RWPE2 (cell line): ENCODE measurements at regions not wholly inside any gene's neighbourhood (a gene's known extent, or its start where the extent isn't known, plus 50 kb on each side); places are given as distances from the start of the nearest gene placed in this dataset.

Experiments
- ATAC-seq: fragments of 200-7000 bp; cut with Tn5 transposase; 3 replicates; pipeline ENCODE4 v1.9.1; 2021; ENCODE audit warnings: low read depth
- DNase-seq: peaks from one replicate; pipeline ENCODE4 v3.0.0-alpha.2; 2020; ENCODE audit warnings: low spot score
- H3K27ac ChIP-seq: fragments of 450-650 bp; 2 replicates; pipeline ENCODE4 v1.5.1; 2017; ENCODE audit warnings: mild to moderate bottlenecking; ENCODE audit not compliant: poor library complexity, severe bottlenecking
- H3K27me3 ChIP-seq: fragments of 250-450 bp; sonication (Bioruptor Pico); 2 replicates; pipeline ENCODE4 v1.5.1; 2021; ENCODE audit warnings: mild to moderate bottlenecking, moderate library complexity; ENCODE audit not compliant: insufficient read depth, poor library complexity, severe bottlenecking
- H3K36me3 ChIP-seq: fragments of 250-450 bp; sonication (Bioruptor Pico); 2 replicates; pipeline ENCODE4 v1.5.1; 2020; ENCODE audit warnings: low read depth, mild to moderate bottlenecking, moderate library complexity
- H3K4me1 ChIP-seq: fragments of 250-450 bp; sonication (Bioruptor Pico); 2 replicates; pipeline ENCODE4 v1.5.1; 2021; ENCODE audit warnings: mild to moderate bottlenecking, moderate library complexity; ENCODE audit not compliant: insufficient read depth, poor library complexity, severe bottlenecking
- H3K4me3 ChIP-seq: fragments of 250-450 bp; sonication (Bioruptor Pico); 2 replicates; pipeline ENCODE4 v1.5.1; 2021; ENCODE audit warnings: mild to moderate bottlenecking, moderate library complexity; ENCODE audit not compliant: severe bottlenecking
- H3K9me3 ChIP-seq: fragments of 250-450 bp; sonication (Bioruptor Pico); 2 replicates; pipeline ENCODE4 v1.5.1; 2021; ENCODE audit warnings: mild to moderate bottlenecking, moderate library complexity; ENCODE audit not compliant: severe bottlenecking
- CTCF ChIP-seq: fragments of 450-650 bp; IDR thresholded peaks from one replicate; pipeline ENCODE4 v1.5.1; 2017; ENCODE audit warnings: mild to moderate bottlenecking, moderate library complexity; ENCODE audit not compliant: poor library complexity, severe bottlenecking

- DNase-seq (no peak), ATAC-seq (no peak)
- Histone ChIP-seq H3K27me3 (no peaks in the 10 kb centered on the region), H3K4me3 (no peak overlapping the region), H3K9me3 (no peaks in the 10 kb centered on the region), H3K4me1 (no peaks in the 10 kb centered on the region), H3K27ac (no peak overlapping the region), H3K36me3 (no peaks in the 10 kb centered on the region)
- TF ChIP-seq CTCF = no peak
These were observed 82.4 kb upstream of the ZIC3 start for GRCh38 chrX:137483554-137483953.

- no peaks in the 10 kb centered on the region for H3K4me1 ChIP-seq
- no peak for ATAC-seq
- no peak for TF ChIP-seq CTCF
These were observed 83.8 kb upstream of the ZIC3 start for GRCh38 chrX:137482136-137482535.

GRCh38 chrX:137479386-137479785, 86.5 kb upstream of the ZIC3 start:
- H3K4me3 ChIP-seq = no peak overlapping the region
- H3K4me1 ChIP-seq = no peaks in the 10 kb centered on the region
- no peak for DNase-seq
- no peak for TF ChIP-seq CTCF
- no peak for ATAC-seq
- H3K9me3 ChIP-seq = no peaks in the 10 kb centered on the region
- no peak overlapping the region for H3K27ac ChIP-seq
- no peaks in the 10 kb centered on the region for H3K27me3 ChIP-seq
- no peaks in the 10 kb centered on the region for H3K36me3 ChIP-seq

More at GRCh38 chrX:137482136-137482535, 83.8 kb upstream of the ZIC3 start:
- Histone ChIP-seq H3K9me3 (no peaks in the 10 kb centered on the region), H3K27me3 (no peaks in the 10 kb centered on the region), H3K36me3 (no peaks in the 10 kb centered on the region), H3K4me3 (no peak overlapping the region), H3K27ac (no peak overlapping the region)
- no peak for DNase-seq

GRCh38 chrX:137441711-137442110, 124.2 kb upstream of the ZIC3 start:
- no peaks in the 10 kb centered on the region for H3K4me1 ChIP-seq
- no peak overlapping the region for H3K27ac ChIP-seq
- H3K9me3 ChIP-seq = no peaks in the 10 kb centered on the region
- ATAC-seq (no peak), DNase-seq (no peak)
- no peaks in the 10 kb centered on the region for H3K36me3 ChIP-seq
- H3K27me3 ChIP-seq = no peaks in the 10 kb centered on the region
- no peak for TF ChIP-seq CTCF
- no peak overlapping the region for H3K4me3 ChIP-seq

GRCh38 chrX:137432609-137433008, 133.3 kb upstream of the ZIC3 start:
- Histone ChIP-seq H3K36me3 (no peaks in the 10 kb centered on the region), H3K27ac (no peak overlapping the region), H3K4me1 (no peaks in the 10 kb centered on the region), H3K9me3 (no peaks in the 10 kb centered on the region), H3K4me3 (no peak overlapping the region), H3K27me3 (peaks cover 14% of the 10 kb centered on the region)
- TF ChIP-seq CTCF = no peak
- ATAC-seq = no peak
- DNase-seq = no peak
